ENCODE measurements at regions not wholly inside any gene's neighbourhood (a gene's known extent, or its start where the extent isn't known, plus 50 kb on each side); places are given as distances from the start of the nearest gene placed in this dataset.

GRCh38 chr3:22474706-22475445, 723.9 kb upstream of the ZNF385D start:
- Histone ChIP-seq H3K4ac (ENCODE audit: low read length) (no peak overlapping the region), H3K4me3 (ENCODE audit: low read length in 2 of 2) (no peak overlapping the region), H3K18ac (ENCODE audit: low read length) (no peak overlapping the region), H3K9me3 (replicated peaks in 1 of 2; ENCODE audit: control insufficient read depth in 2 of 2, insufficient read depth in 1 of 2, low read depth in 1 of 2, low read length in 2 of 2) (no peaks in the 10 kb centered on the region), H3K79me1 (ENCODE audit: low read depth, low read length) (no peaks in the 10 kb centered on the region), H3K4me1 (ENCODE audit: control insufficient read depth in 2 of 2, insufficient read depth in 1 of 2, low read depth in 1 of 2, low read length in 2 of 2) (no peaks in the 10 kb centered on the region), H4K91ac (ENCODE audit: low read depth, low read length, poor library complexity) (no peak overlapping the region), H3K14ac (ENCODE audit: low read length) (no peak overlapping the region), H2BK5ac (ENCODE audit: low read length) (no peak overlapping the region), H3K27ac (replicated peaks; ENCODE audit: low read length) (no peak overlapping the region), H3K9ac (ENCODE audit: low read depth, low read length, poor library complexity) (no peak overlapping the region), H2BK15ac (ENCODE audit: low read length) (no peak overlapping the region), H3K23ac (ENCODE audit: low read depth, low read length, poor library complexity) (no peak overlapping the region), H2BK120ac (ENCODE audit: low read depth, low read length) (no peak overlapping the region), H2BK12ac (ENCODE audit: low read length) (no peak overlapping the region), H3K36me3 (replicated peaks in 1 of 2; ENCODE audit: control insufficient read depth in 2 of 2, insufficient read depth in 2 of 2, low read length in 2 of 2) (no peaks in the 10 kb centered on the region), H2AFZ (ENCODE audit: low read length) (no peak overlapping the region), H4K8ac (ENCODE audit: low read depth, low read length) (no peak overlapping the region), H3K27me3 (ENCODE audit: control insufficient read depth in 3 of 3, insufficient read depth in 3 of 3, low read depth in 1 of 3, low read length in 3 of 3) (no peaks in the 10 kb centered on the region), H2AK5ac (ENCODE audit: low read depth, low read length) (no peak overlapping the region), H3K4me2 (ENCODE audit: insufficient read depth, low read length, poor library complexity, severe bottlenecking) (no peak overlapping the region)
- no peak for DNase-seq (ENCODE audit: low spot score)
- WGBS, 2 donors (ENCODE audit: extremely low coverage in 2 of 2, insufficient read length in 2 of 2, insufficient replicate concordance in 1 of 2): no CpG with 5 or more reads among the region's 8 CpGs

- H3K4me2 ChIP-seq (ENCODE audit: insufficient read depth, low read length, poor library complexity, severe bottlenecking): no peak overlapping the region
- no peak overlapping the region for H2BK5ac ChIP-seq (ENCODE audit: low read length)
- no peak overlapping the region for H3K23ac ChIP-seq (ENCODE audit: low read depth, low read length, poor library complexity)
- H4K8ac ChIP-seq (ENCODE audit: low read depth, low read length): no peak overlapping the region
- no peaks in the 10 kb centered on the region for H3K36me3 ChIP-seq (replicated peaks in 1 of 2; ENCODE audit: control insufficient read depth in 2 of 2, insufficient read depth in 2 of 2, low read length in 2 of 2)
- no peaks in the 10 kb centered on the region for H3K9me3 ChIP-seq (replicated peaks in 1 of 2; ENCODE audit: control insufficient read depth in 2 of 2, insufficient read depth in 1 of 2, low read depth in 1 of 2, low read length in 2 of 2)
- no peak for DNase-seq (ENCODE audit: low spot score)
- H3K9ac ChIP-seq (ENCODE audit: low read depth, low read length, poor library complexity): no peak overlapping the region
- H3K4me1 ChIP-seq (ENCODE audit: control insufficient read depth in 2 of 2, insufficient read depth in 1 of 2, low read depth in 1 of 2, low read length in 2 of 2): no peaks in the 10 kb centered on the region
- H3K4me3 ChIP-seq (ENCODE audit: low read length in 2 of 2): no peak overlapping the region
- WGBS, 2 donors (ENCODE audit: extremely low coverage in 2 of 2, insufficient read length in 2 of 2, insufficient replicate concordance in 1 of 2): no CpG with 5 or more reads among the region's 3 CpGs
- no peak overlapping the region for H4K91ac ChIP-seq (ENCODE audit: low read depth, low read length, poor library complexity)
- H3K4ac ChIP-seq (ENCODE audit: low read length): no peak overlapping the region
- no peak overlapping the region for H2BK120ac ChIP-seq (ENCODE audit: low read depth, low read length)
- no peak overlapping the region for H2AFZ ChIP-seq (ENCODE audit: low read length)
- H3K14ac ChIP-seq (ENCODE audit: low read length): no peak overlapping the region
- H3K79me1 ChIP-seq (ENCODE audit: low read depth, low read length): no peaks in the 10 kb centered on the region
- no peak overlapping the region for H3K18ac ChIP-seq (ENCODE audit: low read length)
- no peak overlapping the region for H2BK15ac ChIP-seq (ENCODE audit: low read length)
- H2BK12ac ChIP-seq (ENCODE audit: low read length): no peak overlapping the region
- H2AK5ac ChIP-seq (ENCODE audit: low read depth, low read length): no peak overlapping the region
- no peak overlapping the region for H3K27ac ChIP-seq (replicated peaks; ENCODE audit: low read length)
- no peaks in the 10 kb centered on the region for H3K27me3 ChIP-seq (ENCODE audit: control insufficient read depth in 3 of 3, insufficient read depth in 3 of 3, low read depth in 1 of 3, low read length in 3 of 3)
Measured at GRCh38 chr3:22475665-22476240, 724.7 kb upstream of the ZNF385D start.

- Histone ChIP-seq H3K4me2 (ENCODE audit: insufficient read depth, low read length, poor library complexity, severe bottlenecking) (no peak overlapping the region), H2BK5ac (ENCODE audit: low read length) (no peak overlapping the region), H4K8ac (ENCODE audit: low read depth, low read length) (no peak overlapping the region), H3K14ac (ENCODE audit: low read length) (no peak overlapping the region), H3K79me1 (ENCODE audit: low read depth, low read length) (no peaks in the 10 kb centered on the region), H3K18ac (ENCODE audit: low read length) (no peak overlapping the region), H3K27me3 (ENCODE audit: control insufficient read depth in 3 of 3, insufficient read depth in 3 of 3, low read depth in 1 of 3, low read length in 3 of 3) (no peaks in the 10 kb centered on the region), H3K9ac (ENCODE audit: low read depth, low read length, poor library complexity) (no peak overlapping the region), H2BK15ac (ENCODE audit: low read length) (no peak overlapping the region), H3K4me3 (ENCODE audit: low read length in 2 of 2) (no peak overlapping the region), H3K23ac (ENCODE audit: low read depth, low read length, poor library complexity) (no peak overlapping the region), H3K27ac (replicated peaks; ENCODE audit: low read length) (no peak overlapping the region), H2AK5ac (ENCODE audit: low read depth, low read length) (no peak overlapping the region), H3K36me3 (replicated peaks in 1 of 2; ENCODE audit: control insufficient read depth in 2 of 2, insufficient read depth in 2 of 2, low read length in 2 of 2) (no peaks in the 10 kb centered on the region), H3K4ac (ENCODE audit: low read length) (no peak overlapping the region), H3K9me3 (replicated peaks in 1 of 2; ENCODE audit: control insufficient read depth in 2 of 2, insufficient read depth in 1 of 2, low read depth in 1 of 2, low read length in 2 of 2) (no peaks in the 10 kb centered on the region), H3K4me1 (ENCODE audit: control insufficient read depth in 2 of 2, insufficient read depth in 1 of 2, low read depth in 1 of 2, low read length in 2 of 2) (no peaks in the 10 kb centered on the region), H2BK120ac (ENCODE audit: low read depth, low read length) (no peak overlapping the region), H4K91ac (ENCODE audit: low read depth, low read length, poor library complexity) (no peak overlapping the region), H2AFZ (ENCODE audit: low read length) (no peak overlapping the region), H2BK12ac (ENCODE audit: low read length) (no peak overlapping the region)
- DNase-seq (ENCODE audit: low spot score): no peak
- no CpG with 5 or more reads among the region's 1 CpG for WGBS, 2 donors (ENCODE audit: extremely low coverage in 2 of 2, insufficient read length in 2 of 2, insufficient replicate concordance in 1 of 2)
Measured at GRCh38 chr3:22476976-22477375, 726.0 kb upstream of the ZNF385D start.

GRCh38 chr3:22485954-22486353, 717.2 kb upstream of the UBE2E2 start:
- Histone ChIP-seq H3K9ac (ENCODE audit: low read depth, low read length, poor library complexity) (no peak overlapping the region), H3K4ac (ENCODE audit: low read length) (no peak overlapping the region), H3K27ac (replicated peaks; ENCODE audit: low read length) (no peak overlapping the region), H3K4me1 (ENCODE audit: control insufficient read depth in 2 of 2, insufficient read depth in 1 of 2, low read depth in 1 of 2, low read length in 2 of 2) (no peaks in the 10 kb centered on the region), H3K14ac (ENCODE audit: low read length) (no peak overlapping the region), H2BK120ac (ENCODE audit: low read depth, low read length) (no peak overlapping the region), H4K8ac (ENCODE audit: low read depth, low read length) (no peak overlapping the region), H3K18ac (ENCODE audit: low read length) (no peak overlapping the region), H3K4me2 (ENCODE audit: insufficient read depth, low read length, poor library complexity, severe bottlenecking) (no peak overlapping the region), H2AFZ (ENCODE audit: low read length) (no peak overlapping the region), H3K79me1 (ENCODE audit: low read depth, low read length) (no peaks in the 10 kb centered on the region), H2AK5ac (ENCODE audit: low read depth, low read length) (no peak overlapping the region), H2BK5ac (ENCODE audit: low read length) (no peak overlapping the region), H3K4me3 (ENCODE audit: low read length in 2 of 2) (no peak overlapping the region), H3K9me3 (replicated peaks in 1 of 2; ENCODE audit: control insufficient read depth in 2 of 2, insufficient read depth in 1 of 2, low read depth in 1 of 2, low read length in 2 of 2) (no peaks in the 10 kb centered on the region), H3K27me3 (ENCODE audit: control insufficient read depth in 3 of 3, insufficient read depth in 3 of 3, low read depth in 1 of 3, low read length in 3 of 3) (no peaks in the 10 kb centered on the region), H2BK12ac (ENCODE audit: low read length) (no peak overlapping the region), H3K36me3 (replicated peaks in 1 of 2; ENCODE audit: control insufficient read depth in 2 of 2, insufficient read depth in 2 of 2, low read length in 2 of 2) (no peaks in the 10 kb centered on the region), H4K91ac (ENCODE audit: low read depth, low read length, poor library complexity) (no peak overlapping the region), H3K23ac (ENCODE audit: low read depth, low read length, poor library complexity) (no peak overlapping the region), H2BK15ac (ENCODE audit: low read length) (no peak overlapping the region)
- no CpG with 5 or more reads among the region's 3 CpGs for WGBS, 2 donors (ENCODE audit: extremely low coverage in 2 of 2, insufficient read length in 2 of 2, insufficient replicate concordance in 1 of 2)
- no peak for DNase-seq (ENCODE audit: low spot score)
